Activated T-cell treated with anti-CD3 and anti-CD28 coated beads, Interleukin-2, amount 50 U/mL, for 48 hours (primary cell): ENCODE measurements at regions not wholly inside any gene's neighbourhood (a gene's known extent, or its start where the extent isn't known, plus 50 kb on each side); places are given as distances from the start of the nearest gene placed in this dataset.
"Not testable (repeated sequence)": the region's sequence is repeated elsewhere in the genome, so short reads cannot be mapped to it uniquely, and the experiment has no call there.

Experiments
- DNase-seq, 2 experiments: peaks; one replicate each; pipeline ENCODE4 v3.0.0-alpha.2; 2020

DNA sequence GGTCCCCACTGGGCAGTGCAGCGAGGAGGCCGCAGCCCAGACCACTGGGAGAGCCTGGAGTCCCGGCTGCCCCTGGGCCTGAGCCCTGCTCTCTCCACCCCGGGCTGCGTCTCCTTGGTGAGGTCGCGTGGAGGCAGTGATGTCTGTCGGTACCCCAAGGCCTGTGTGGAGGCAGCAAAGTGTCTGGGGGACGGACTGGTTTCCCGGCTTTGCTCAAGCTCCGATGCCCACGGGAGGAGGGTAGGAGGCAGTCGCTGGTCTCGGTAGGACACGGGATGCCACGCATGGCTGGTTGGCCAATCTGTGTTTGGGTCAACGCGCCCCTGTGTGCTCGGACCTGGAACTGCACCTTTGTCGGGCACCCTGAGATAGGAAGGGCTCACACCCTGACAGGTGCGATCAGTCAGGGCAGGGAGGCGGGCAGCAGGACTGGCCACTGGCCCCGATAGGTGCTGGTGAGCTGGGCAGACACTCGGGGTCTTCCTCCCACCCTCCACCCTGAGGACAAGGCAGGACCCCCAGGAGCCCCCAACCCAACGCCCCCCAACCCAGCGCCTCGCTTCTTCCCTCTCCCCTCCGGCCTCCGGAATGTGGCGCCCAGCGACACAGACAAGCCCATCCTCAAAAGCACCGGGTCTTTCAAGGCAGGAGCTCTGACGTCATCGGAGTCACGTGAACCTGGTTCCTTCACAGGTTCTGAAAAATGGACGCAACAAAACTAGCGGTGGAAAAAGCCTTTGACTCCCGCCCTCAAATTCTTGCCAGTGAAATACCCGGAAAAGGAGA lies 288.6 kb downstream of the NDUFA10 start:
- DNase-seq, result no peak

DNA sequence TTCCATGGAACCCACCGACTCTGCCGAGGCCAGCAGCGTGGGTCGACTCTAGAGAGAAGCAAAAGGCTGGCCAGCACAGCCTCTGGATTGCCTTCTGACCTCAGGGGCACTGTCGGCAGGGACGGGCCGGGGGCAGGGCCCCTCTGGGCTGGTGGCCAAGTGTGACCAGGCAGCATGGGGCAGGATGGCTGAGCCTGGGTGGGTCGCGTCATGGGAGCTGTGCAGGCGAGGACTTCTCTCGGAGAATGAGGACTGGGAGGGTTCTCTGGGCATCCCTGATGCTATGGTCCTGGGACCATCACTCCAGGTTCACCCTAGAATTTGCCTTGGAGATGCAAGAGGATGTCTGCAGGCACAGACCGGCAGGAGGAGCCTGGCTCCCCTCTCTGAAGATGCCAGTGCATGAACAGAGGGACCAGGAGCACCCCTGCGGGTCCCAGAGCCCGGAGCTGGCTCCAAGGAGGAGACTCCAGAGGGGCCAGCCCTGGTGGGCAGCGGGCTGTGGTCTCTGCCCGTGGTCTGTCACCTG lies 289.2 kb downstream of the NDUFA10 start:
- DNase-seq, result no peak

DNA sequence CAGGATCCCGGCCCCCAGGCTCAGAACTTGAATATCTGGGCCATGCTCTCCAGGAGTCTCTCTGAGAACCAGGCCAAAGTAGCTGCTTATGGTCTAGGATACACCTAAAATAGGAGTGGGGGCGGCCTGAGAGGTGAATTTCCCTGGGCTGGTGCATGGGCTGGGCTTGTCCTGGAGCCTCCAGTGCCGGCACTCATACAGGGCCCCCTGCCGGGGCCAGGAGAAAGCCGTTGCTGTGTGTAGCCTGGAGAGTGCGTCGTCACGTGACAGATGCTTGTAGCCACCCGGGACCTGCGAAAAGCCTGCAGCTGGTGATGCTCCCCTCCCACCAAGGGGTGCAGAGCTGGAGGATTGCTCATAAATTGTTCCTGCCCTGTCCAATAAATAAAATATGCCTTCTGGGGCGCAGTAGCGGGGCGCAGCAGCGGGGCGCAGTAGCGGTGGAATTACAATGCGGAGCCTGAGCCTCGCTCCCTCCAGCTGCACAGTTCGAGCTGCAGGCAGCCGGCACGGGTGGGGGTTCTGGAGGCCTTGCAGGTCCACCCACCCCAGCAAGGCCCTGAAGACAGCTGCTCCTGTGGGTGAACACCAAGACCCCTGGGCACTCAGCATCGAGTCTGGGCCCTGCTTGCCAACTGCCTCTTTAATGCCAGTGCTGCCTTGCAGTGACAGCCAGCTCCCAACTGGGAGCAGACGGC lies 289.9 kb downstream of the NDUFA10 start:
- DNase-seq, result no peak

DNA sequence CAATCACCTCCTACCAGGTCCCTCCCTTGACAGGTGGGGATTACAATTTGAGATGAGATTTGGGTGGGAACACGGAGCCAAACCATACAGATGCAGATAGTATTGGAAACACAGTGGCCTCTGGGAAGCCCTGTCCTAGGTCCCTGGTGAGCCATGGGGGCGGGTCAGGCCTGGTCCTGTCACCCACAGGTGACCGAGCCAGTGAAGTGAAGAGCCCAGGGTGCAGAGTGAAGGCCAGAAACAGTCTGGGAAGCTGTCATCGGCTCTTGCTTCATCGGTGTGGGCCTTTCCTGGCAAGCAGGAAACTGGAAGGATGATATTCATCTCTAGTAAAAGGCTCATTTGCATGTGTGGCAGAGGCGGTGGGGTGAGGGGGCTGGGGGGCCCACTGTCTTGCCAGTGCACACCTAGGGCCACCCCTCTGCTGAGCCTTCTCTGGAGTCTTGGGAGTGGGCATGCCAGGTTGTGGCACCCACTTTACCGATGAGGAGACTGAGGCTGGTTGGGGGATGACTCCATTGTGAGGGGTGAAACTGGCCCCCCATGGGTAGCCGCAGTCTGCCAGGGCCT lies 290.6 kb downstream of the NDUFA10 start:
- no peak for DNase-seq

DNA sequence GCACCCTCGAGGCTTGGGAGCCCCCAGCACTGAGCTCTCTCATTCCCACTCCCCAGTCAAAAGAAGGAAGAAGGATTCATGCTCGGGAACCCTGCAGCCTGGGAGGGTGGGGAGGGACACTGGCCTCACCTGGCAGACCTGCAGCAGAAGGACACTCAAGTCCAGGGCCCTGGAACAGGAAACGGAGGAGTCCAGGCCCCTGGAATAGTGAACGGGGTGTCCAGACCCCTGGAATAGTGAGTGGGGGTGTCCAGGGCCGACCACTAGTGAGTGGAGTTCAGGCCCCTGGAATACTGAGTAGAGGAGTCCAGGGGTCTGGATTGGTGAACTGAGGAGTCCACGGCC lies 292.5 kb downstream of the NDUFA10 start:
- no peak for DNase-seq

DNA sequence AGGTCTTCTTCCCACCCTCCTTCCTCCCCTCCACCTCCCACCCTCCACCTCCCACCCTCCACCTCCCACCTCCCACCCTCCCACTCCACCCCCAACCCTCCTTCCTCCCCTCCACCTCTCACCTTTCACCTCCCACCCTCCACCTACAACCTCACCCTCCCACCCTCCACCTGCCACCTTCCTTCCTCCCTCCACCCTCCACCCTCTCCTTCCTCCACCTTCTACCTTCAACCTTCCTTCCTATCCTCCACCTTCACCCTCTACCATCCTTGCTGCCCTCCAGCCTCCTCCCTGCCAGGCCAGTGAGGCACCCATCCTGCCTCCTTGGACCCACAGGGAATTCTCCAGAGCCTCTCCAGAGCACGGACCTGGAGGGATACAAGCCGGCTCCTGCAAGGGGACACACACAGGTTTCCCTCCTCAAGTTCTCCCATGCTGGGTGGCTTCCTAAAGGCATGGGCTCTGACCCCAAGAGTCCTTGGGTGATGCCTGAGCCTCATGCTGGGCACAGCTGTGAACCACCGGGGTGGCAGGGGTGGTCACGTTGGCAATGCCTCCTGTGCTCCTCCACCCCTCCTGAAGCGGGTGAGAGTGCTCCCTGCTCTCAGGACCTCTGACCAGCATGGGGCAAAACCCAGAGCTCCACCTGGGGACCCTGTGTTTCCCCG lies 293.0 kb downstream of the NDUFA10 start:
- DNase-seq, result no peak

DNA sequence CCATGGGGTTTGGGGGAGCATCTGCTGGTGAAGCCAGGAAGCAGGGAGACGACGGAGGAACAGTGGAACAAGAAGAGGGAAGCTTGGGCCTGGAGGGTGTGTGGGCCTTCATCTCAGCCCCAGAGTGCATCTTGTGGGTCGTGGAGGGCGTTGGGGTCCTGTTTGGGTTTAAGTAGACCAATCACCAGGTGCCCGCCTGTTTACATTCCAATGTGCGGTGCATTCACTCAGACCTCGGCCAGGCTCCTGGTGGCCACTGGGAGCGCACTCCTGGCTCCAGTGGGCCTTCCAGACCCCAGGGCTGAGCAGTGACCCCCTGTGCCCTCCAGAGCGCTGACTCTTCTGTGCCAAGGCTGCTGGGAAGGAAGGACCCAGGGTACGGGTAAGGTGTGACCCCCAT lies 293.7 kb downstream of the NDUFA10 start:
- DNase-seq, result no peak

DNA sequence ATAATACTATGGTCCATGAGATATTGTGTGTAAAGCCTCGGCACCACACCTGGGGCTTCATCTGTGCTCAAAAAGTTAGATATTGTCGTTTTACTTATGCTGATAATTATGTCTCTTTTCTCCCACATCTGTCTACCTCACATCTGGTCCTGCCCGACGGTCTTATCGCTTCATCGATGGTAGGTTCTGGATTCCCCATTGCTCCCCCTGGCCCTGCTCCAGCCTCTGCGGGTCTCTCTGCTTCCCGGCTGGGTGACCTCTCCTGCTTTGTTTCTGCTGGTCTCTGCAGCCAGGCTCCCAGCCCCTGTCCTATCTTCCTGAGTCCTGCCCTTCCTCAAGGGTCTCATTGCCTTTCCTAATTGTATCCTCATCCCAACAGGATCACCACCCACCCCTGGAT lies 294.2 kb downstream of the NDUFA10 start:
- no peak for DNase-seq

DNA sequence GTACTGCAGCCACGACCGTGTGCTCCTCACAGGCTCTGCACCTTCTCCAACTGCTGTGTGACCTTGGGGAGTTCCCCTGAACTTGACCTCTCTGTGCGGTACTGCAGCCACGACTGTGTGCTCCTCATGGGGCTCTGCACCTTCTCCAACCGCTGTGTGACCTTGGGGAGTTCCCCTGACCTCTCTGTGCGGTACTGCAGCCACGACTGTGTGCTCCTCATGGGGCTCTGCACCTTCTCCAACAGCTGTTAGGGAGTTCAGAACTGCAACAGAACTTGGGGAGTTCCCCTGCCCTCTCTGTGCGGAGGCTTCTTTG lies 294.6 kb downstream of the NDUFA10 start:
- not testable (repeated sequence) for DNase-seq

DNA sequence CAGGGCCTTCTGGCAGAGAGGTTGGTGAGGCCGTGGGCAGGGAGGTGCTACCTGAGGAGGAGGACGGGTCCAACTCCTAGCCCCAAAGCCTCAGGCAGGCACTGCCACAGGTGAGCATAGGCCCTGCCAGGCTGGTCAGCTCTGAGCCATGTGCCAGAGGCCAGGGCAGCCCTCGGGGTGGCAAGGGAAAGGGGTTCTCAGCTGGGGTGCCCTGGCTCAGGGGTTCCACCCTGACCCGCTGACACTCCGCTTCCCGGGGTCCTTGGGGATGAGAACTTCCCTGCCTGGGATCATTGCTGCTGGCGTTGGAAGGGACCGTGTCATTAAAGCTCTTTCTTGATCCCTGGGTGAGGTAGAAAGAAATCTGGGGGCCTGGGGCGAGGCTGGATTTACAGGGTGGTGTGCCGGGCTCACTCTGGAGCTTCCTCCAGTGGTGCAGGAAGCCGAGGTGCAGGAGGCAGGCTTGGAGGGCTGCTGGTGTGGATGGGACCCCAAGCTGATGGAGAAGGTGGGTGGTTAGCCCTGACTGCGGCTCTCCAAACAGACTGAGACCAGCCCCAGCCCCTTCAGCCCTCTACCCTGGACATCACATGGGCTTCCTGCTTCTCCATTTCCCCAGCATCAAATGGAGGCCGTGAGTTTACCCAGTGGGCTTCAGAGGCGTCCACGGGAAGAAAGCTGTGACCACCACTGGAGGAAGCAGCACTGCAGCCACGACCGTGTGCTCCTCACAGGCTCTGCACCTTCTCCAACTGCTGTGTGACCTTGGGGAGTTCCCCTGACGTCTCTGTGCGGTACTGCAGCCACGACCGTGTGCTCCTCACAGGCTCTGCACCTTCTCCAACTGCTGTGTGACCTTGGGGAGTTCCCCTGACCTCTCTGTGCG lies 295.2 kb downstream of the NDUFA10 start:
- DNase-seq, result no peak

DNA sequence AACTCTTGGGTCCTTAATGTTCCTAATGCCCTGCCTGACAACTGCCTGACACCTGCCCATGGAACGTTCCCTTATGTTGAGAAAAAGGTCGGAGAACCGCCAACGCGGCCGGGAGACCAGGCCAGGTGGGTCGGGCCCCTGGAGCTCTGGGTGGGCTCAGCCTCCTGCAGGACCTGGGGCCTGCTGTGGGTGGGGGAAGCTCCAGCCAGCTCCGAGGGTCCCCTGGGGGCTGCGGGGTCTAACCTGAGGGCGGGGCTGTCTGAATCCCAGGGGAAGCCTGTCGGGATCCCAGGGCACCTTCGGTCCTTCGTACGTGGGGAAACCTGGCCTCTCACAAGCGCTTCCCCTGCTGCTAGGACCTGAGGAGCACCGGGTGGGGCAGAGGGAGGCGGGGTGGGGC lies 296.0 kb downstream of the NDUFA10 start:
- DNase-seq, result no peak

DNA sequence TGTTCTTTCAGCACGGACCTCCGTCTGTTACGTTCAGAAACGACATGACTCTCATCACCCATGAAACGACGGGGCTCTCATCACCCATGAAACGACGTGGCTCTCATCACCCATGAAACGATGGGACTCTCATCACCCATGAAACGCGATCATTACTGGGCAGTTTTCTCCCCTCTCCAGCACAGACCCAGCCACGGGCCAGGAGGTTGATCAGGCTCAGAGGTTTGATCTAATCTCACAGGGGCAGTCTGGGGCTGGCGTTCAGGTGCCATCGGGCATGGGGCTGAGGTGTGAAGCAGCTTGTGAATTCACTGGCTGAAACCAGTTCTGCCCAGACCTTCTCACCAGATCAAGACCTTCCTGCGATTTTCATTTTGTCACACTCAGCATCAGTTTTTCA lies 296.4 kb downstream of the NDUFA10 start:
- no peak for DNase-seq

DNA sequence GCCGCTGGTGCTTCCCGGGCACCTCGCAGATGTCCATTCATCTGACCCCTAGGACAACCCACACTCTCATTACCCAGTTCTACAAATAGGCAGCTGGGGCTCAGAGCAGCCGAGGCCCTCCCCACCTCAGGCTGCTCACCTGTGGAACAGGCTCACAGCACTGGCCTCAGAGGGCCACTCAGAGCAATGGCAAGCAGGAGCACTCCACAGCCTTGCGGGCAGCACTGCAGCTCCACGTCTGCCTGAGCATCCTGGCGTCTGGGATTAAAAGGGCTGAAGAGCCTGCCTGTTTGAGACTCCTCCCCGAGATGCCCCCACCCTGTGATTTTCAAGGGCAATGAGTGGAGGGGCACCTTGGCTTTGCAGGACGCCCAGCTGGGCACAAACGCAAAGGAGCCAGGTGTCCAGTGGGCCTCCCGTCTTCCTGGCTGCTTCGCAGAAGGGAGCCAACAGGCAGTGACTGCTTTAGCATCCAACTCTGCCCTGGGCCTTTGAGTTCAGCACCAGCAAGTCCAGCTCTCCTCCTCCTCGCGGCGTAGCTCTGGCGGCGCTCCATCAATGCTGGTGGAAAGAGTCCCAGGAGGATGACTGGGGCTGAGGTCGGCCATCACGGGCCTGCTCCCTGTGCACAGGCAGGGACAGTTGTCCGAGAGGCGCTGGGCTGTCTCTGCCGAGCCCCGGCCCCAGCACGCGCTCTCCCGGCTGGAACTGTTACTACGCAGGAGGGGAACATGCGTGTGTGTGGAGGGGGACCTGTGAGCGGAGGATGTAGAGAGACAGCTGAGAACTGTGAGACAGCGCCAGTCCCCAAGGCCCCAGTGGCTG lies 297.2 kb downstream of the NDUFA10 start:
- no peak for DNase-seq

DNA sequence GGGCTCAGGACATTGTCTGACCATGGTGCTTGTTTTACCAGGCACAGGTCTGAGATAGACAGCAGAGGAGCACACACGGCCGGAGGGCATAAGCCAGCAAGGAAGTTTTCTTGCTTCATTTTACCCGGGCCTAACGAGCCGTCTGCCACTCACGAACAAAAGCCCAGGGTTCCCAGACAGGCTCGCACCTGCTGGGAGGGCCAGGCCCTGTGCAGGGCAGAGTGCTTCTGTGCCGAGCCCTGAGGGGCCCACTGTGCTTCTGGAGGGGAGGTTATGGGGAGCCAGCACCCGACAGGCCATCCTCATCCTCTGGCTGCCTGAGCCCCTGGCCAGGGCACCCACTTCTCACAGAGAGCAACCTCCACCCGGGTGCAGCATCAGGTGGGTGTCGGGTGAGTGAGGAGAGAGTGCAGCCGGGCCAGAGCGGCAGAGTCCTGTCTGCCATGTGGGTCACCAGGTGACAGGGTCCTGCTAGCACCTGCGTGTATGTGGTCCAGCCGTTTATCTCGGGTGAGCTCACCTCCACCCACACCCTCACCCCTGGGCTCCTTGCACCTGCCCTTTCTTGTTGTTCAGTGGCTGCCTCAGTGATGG lies 297.9 kb downstream of the NDUFA10 start:
- DNase-seq, result no peak

DNA sequence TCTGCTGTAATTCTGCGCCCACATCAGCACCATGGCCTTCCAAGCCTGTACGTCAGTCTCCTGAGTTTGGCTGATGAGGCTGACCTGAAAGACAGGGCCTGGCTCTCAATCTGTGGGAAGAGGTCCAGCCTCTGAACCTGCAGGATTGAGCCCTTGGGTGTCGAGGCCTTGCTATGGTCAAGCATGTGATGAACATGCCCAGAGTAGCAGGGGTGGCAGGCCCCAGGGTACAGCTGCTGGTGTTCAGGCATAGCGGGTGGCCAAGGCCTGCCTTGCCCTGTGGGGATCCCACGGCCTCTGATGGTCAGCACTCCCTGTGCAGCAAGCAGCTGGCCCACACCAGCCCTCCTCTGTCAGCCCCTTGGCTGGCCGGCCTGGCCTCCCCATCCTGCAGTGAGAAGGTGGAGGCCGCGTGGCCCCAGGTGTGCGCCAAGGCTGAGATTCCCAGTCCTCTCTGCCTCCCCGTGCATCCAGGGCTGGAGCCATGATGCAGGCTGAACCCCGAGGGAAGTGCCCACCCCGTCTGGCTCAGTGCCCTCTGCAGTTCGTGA lies 298.4 kb downstream of the NDUFA10 start:
- no peak for DNase-seq

DNA sequence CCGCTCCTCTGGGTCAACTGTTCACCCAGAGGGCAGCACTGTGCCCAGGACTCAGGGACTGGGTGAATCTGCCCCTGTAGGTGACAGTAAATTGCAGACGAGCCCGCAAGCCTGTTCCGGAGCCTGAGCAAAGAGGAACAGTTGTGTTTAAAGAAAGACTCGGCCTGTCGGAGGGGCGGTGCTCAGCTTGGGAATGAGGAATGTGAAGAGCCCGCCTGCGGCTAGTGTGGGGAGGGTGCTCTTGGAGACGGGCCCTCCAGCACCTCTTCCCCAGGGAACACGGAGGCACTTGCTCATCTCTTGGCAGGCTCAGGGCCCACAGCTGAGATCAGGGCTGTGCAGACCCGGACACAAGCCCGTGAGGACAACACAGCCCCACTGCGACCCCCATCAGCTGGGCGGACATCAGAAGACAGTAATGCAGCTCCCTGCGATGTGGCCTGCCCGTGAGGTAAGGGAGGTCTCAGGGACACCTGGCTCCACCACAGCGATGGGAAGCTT lies 299.0 kb downstream of the NDUFA10 start:
- DNase-seq, result no peak

DNA sequence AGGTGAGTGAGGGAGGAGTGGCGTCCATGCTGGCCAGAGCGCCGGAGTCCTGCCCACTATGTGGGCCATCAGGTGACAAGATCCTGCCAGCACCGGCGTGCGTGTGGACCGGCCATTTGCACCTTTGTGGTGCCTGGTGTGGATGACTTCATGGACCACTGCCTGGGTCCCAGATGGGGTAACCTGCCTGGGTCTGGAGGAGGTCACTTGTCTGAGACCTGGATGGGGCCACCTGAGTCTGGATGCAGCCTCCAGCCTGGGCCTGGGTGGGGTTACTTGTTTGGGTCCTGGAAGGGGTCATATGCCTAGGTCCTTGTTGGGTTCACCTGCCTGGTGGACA lies 299.6 kb downstream of the NDUFA10 start:
- no peak for DNase-seq

DNA sequence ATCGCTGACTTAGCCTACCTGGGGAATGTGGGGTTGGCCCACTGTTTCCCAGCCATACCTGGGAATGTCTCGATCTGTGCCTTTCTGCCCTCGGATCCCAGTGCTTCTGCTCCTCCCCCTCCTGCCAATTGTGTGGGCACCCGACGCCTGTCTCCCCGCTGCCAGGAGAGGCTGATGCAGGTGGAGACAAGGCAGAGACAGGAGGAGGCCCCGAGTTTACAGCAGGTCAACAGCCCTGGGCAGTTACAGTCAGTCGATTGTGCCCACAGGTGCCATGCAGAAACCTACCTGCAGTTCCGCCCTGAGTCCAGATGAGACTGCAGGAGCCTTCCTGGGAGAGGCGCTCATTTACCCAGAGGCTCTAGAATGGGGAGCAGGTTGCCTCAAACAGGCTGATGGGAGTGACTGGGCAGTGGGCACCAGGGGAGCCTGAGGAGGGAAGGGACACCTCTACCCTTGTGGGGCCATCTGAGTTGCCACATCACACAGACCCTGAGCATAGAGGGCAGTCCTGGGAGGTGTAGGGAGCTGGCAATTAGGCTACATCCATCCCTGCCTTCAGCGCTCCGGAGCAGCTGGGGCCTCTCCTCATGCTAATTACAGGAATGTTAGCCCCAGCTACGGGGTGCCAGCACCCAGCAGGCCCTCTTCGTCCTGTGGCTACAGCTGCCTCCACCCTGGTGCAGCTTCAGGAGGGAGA lies 300.1 kb downstream of the NDUFA10 start:
- DNase-seq, result no peak

DNA sequence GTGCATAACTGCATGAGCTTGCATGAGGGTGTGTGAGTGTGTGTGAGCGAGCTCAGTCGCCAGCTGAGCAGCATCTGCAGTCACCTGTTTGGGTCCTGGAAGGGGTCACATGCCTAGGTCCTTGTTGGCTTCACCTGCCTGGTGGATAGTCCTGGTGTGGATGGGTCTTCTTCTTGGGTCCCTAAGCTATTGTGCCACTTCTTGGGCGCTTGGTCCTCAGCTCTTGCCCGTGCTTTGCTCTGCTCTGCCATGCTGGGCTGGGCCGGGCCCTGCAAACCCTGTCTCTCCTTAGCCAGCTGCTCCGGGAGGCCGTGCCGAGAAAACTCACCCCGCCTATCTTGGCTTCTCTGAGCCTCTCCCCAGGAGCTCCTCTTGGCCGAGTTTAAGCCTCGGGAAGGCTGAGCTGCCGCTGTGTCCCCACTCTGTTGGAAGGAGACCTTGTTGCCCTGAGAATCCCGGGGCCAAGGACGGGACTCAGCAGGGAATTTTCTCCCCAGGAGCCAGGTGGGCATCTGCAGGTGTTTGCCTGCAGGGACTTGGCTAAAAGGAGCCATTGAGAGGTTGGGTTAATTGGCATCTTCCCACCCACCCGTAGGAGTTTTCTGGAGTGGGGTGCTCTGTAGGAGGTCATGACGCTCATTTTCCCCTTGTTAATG lies 300.8 kb downstream of the NDUFA10 start:
- DNase-seq, result no peak
